Esophagus muscularis mucosa (tissue), 4 donors: ENCODE measurements at regions not wholly inside any gene's neighbourhood (a gene's known extent, or its start where the extent isn't known, plus 50 kb on each side); places are given as distances from the start of the nearest gene placed in this dataset.
"Not testable (repeated sequence)": the region's sequence is repeated elsewhere in the genome, so short reads cannot be mapped to it uniquely, and the experiment has no call there.

ENCODE experiments used
- DNase-seq: peaks from one replicate; pipeline ENCODE4 v3.0.0-alpha.2; 2017; ENCODE audit errors: extremely low spot score
- H3K27ac ChIP-seq, 4 donors: fragments of 200-600 bp; sonication (generic); replicated peaks in 1 of 4; 1 replicate in 3 of 4; 2 replicates in 1 of 4; pipeline ENCODE4 v1.5.1; 2016 to 2019; ENCODE audit warnings: mild to moderate bottlenecking in 1 of 4
- H3K27me3 ChIP-seq, 4 donors: fragments of 200-600 bp; sonication (generic); one replicate each; pipeline versions ENCODE4 v1.5.1 to v1.6.0; 2016 to 2019
- H3K36me3 ChIP-seq, 4 donors: fragments of 200-600 bp; sonication (generic); one replicate each; pipeline ENCODE4 v1.5.1; 2016 to 2019
- H3K4me1 ChIP-seq, 4 donors: fragments of 200-600 bp; sonication (generic); one replicate each; pipeline ENCODE4 v1.5.1; 2016 to 2019
- H3K4me3 ChIP-seq, 4 donors: fragments of 200-600 bp; sonication (generic); 1 replicate in 2 of 4; 2 replicates in 2 of 4; pipeline ENCODE4 v1.5.1; 2016 to 2019; ENCODE audit warnings: mild to moderate bottlenecking in 4 of 4, moderate library complexity in 1 of 4
- H3K9me3 ChIP-seq, 4 donors: fragments of 200-600 bp; sonication (generic); 1 replicate in 3 of 4; 2 replicates in 1 of 4; pipeline ENCODE4 v1.5.1; 2016 to 2019
- EP300 ChIP-seq: sonication (generic); formaldehyde crosslinking; IDR thresholded peaks from one replicate; pipeline ENCODE4 v1.6.1; 2017; ENCODE audit warnings: antibody characterized with exemption
- POLR2A ChIP-seq: fragments of 450-650 bp; IDR thresholded peaks from one replicate; pipeline ENCODE4 v1.6.1; 2017; ENCODE audit warnings: antibody characterized with exemption, moderate library complexity, mild to moderate bottlenecking, low read depth
- POLR2AphosphoS5 ChIP-seq, 2 donors: sonication (generic); formaldehyde crosslinking; IDR thresholded peaks; one replicate each; pipeline ENCODE4 v1.6.1; 2017; ENCODE audit warnings: antibody characterized with exemption in 2 of 2
- WGBS: methylation state at CpG from one replicate; pipeline ENCODE4 v1.1.5; 2018; 5-methylcytosine and 5-hydroxymethylcytosine counted together
- intact Hi-C: fragments of 100-400 bp; cut with DNase I; formaldehyde crosslinking; loops from one replicate; pipeline ENCODE4 v1.15.1; 2023
- TF ChIP-seq, protein P1 (sequence below), 3 experiments: fragments of 200-600 bp in 2 of 3; fragments of 450-650 bp in 1 of 3; sonication (generic) in 2 of 3; IDR thresholded peaks; one replicate each; pipeline ENCODE4 v1.5.1; 2017 to 2019; ENCODE audit warnings: antibody characterized with exemption in 3 of 3, mild to moderate bottlenecking in 2 of 3, moderate library complexity in 1 of 3

DNA sequence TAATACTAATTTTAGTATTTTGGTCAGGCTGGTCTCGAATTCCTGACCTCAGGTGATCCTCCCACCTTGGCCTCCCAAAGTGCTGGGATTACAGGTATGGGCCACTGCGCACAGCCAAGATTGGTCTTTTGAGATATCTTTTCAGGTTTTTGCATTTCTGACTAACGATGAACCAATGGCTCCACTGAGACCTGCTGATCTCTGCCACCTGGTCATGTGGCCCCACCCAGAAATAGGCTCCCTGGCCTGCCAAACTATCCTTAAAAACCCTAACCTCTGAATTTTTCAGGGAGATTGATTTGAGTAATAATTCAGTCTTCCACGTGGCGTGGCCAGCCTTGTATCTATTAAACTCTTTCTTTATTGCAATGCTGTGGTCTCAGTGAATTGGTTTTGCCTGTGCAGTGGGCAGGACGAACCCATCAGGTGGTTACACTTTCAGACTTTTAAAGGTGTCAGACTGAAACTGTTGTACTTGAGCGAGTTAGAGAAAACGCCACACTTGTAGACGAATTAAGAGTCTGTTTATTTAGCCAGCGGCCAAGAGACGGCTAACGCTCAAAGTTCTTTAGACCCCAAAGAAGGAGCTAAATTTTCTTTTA is 85.8 kb upstream of the MSH6 start:
- Histone ChIP-seq H3K9me3 (peaks cover 0 to 4% (median 0%) of the 10 kb centered on the region in 4 donors), H3K4me3 (no peak overlapping the region), H3K27me3 (no peaks in the 10 kb centered on the region), H3K27ac (no peak overlapping the region), H3K4me1 (no peaks in the 10 kb centered on the region), H3K36me3 (no peaks in the 10 kb centered on the region)
- intact Hi-C loops: no loop called here
- 69% methylated on average over 12 of the region's 12 CpGs for WGBS
- no peak for DNase-seq
- TF ChIP-seq, protein P1, sequence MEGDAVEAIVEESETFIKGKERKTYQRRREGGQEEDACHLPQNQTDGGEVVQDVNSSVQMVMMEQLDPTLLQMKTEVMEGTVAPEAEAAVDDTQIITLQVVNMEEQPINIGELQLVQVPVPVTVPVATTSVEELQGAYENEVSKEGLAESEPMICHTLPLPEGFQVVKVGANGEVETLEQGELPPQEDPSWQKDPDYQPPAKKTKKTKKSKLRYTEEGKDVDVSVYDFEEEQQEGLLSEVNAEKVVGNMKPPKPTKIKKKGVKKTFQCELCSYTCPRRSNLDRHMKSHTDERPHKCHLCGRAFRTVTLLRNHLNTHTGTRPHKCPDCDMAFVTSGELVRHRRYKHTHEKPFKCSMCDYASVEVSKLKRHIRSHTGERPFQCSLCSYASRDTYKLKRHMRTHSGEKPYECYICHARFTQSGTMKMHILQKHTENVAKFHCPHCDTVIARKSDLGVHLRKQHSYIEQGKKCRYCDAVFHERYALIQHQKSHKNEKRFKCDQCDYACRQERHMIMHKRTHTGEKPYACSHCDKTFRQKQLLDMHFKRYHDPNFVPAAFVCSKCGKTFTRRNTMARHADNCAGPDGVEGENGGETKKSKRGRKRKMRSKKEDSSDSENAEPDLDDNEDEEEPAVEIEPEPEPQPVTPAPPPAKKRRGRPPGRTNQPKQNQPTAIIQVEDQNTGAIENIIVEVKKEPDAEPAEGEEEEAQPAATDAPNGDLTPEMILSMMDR (IDR thresholded peaks at IDR 0.05): no peak
- TF ChIP-seq POLR2A (no peak), EP300 (no peak), POLR2AphosphoS5 (IDR thresholded peaks at IDR 0.05) (no peak)

- TF ChIP-seq, protein P1 (IDR thresholded peaks at IDR 0.05): no peak
- TF ChIP-seq EP300 (no peak), POLR2AphosphoS5 (IDR thresholded peaks at IDR 0.05) (no peak), POLR2A (no peak)
- no peak for DNase-seq
- intact Hi-C loops: no loop called here
- H3K4me3 ChIP-seq: no peak overlapping the region
- H3K9me3 ChIP-seq: peaks cover 0 to 4% (median 0%) of the 10 kb centered on the region in 4 donors
- no peaks in the 10 kb centered on the region for H3K27me3 ChIP-seq
- H3K27ac ChIP-seq: no peak overlapping the region
- WGBS: 62% methylated on average over 1 of the region's 1 CpG
- no peaks in the 10 kb centered on the region for H3K4me1 ChIP-seq
- H3K36me3 ChIP-seq: no peaks in the 10 kb centered on the region
Measured at GRCh38 chr2:47696478-47696831, 86.5 kb upstream of the MSH6 start.

GRCh38 chr2:47695800-47696477 is 87.0 kb upstream of the MSH6 start:
- Histone ChIP-seq H3K4me3 (no peak overlapping the region), H3K36me3 (no peaks in the 10 kb centered on the region), H3K4me1 (no peaks in the 10 kb centered on the region), H3K27me3 (no peaks in the 10 kb centered on the region), H3K27ac (no peak overlapping the region), H3K9me3 (peaks cover 0 to 4% (median 0%) of the 10 kb centered on the region in 4 donors)
- TF ChIP-seq, protein P1 (IDR thresholded peaks at IDR 0.05): no peak
- TF ChIP-seq POLR2A (no peak), POLR2AphosphoS5 (IDR thresholded peaks at IDR 0.05) (no peak), EP300 (no peak)
- no peak for DNase-seq
- intact Hi-C loops: no loop called here
- WGBS: 74% methylated on average over 12 of the region's 12 CpGs

DNA sequence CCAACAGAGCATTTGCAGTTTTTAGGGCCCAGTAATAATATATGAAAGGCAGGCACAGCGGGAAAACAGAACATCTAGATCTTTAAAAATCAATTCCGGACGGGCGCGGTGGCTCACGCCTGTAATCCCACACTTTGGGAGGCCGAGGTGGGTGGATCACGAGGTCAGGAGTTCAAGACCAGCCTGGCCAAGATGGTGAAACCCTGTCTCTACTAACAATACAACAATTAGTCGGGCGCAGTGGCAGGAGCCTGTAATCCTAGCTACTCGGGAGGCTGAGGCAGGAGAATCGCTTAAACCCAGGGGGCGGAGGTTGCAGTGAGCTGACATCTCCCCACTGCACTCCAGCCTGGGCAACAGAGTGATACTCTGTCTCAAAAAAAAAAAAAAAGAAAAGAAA is 88.5 kb upstream of the MSH6 start:
- DNase-seq, H3K36me3 ChIP-seq, H3K27me3 ChIP-seq, H3K27ac ChIP-seq, H3K4me1 ChIP-seq, H3K4me3 ChIP-seq, intact Hi-C loops, H3K9me3 ChIP-seq: not testable (repeated sequence)
- WGBS: 92% methylated on average over 13 of the region's 13 CpGs

DNA sequence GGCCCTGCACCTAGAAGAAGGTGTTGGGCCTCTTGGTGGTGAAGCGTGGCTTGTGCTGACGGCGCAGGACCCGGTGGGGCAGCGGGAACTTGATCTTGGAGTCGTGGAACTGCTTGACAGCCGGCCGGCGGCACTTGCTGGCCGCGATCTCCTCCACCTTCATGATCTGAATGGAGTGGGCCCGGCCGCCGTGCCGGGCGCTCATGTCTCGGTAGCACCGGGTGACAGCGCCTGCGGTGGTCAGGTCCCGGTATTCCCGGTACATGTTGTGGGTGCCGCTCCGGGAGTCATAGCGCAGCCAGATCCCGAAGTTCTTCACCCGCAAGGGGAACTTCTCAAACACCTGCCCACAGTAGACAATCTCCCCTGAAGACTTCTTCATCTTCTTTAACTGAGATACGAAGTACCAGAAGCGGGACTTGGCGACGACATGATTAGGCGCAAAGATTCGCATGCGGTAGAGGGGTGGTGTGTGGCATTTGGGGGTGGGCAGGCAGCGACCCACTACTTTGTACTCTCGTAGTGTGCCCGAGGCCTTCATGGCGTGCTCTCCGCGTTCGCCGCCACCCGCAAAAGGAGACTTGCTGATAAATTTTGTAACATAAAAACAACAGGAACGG is 92.1 kb upstream of the MSH6 start:
- 96% methylated on average over 42 of the region's 44 CpGs for WGBS
- intact Hi-C loops, H3K36me3 ChIP-seq: not testable (repeated sequence)

More for the DNA sequence above, 92.1 kb upstream of the MSH6 start:
- not testable (repeated sequence) for H3K4me1 ChIP-seq, H3K27me3 ChIP-seq, H3K4me3 ChIP-seq, DNase-seq, H3K27ac ChIP-seq, H3K9me3 ChIP-seq
